Hypothalamus (tissue), 51 donors: ENCODE measurements at regions not wholly inside any gene's neighbourhood (a gene's known extent, or its start where the extent isn't known, plus 50 kb on each side); places are given as distances from the start of the nearest gene placed in this dataset.

Source experiments
- DNase-seq, 51 donors: peaks; one replicate each; lab custom pipeline; 2025; lab: John Stamatoyannopoulos, UW

DNA sequence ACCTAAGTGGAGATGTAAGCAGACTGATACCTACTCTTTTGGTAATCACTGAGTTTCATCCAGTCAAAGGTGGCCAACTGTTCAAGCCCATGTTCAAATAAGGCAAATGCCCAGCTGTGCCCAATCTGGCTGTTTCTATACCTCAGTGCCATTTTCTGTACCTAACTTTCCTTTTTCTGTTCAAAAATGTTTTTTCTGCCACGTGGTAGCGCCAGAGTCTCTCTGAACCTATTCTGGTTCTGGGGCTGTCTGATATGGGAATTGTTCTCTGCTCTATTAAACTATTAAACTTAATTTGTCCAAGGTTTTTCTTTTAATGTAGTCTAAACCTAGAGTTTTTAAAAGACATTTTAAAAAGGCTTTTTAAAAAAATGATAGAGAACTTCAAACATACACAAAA, 391.2 kb downstream of the NOVA1 start:
- DNase-seq: no peak

DNA sequence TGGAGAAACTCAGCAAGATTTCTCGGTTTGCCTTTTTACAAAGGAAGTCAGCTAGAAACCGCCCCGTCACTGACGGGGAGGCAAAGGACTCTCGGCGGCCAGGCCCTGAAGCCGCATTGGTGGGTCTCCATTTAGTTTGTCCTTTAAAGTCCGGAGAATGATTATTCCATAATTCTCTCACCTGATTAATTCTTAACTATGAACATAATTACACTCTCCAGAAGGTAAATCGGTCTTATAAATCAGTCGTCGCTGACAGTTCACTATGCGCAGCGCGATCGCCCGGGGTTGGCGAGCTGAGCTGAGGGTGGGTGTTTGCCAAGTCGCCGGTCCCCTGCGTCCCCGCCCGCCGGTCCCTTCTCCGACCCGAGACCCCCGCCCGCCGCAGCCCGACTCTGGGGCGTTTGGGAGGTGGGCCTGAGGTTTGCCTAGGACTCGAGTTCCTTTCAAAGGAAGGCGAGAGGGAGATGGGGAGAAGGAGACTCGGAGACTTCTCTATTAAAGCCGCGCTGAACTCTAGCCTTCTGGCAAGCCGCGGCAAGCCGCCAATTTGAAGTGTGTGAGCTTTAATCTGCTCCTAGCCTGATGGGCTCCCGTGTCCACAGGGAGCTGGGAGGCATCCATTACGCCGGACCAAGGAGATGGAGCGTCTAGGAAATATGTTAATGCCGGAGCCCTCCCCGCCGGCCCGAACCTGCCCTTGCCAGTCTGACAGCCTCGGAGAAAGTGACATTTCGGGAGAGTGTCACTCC, 392.9 kb downstream of the NOVA1 start:
- peak in 44 of 51 donors; percentile 1 to 65 (median 32) for DNase-seq

GRCh38 chr14:26204366-26204727, 393.5 kb downstream of the NOVA1 start:
- DNase-seq: no peak

- no peak for DNase-seq
These were observed 397.1 kb downstream of the NOVA1 start for GRCh38 chr14:26200687-26201086.

DNA sequence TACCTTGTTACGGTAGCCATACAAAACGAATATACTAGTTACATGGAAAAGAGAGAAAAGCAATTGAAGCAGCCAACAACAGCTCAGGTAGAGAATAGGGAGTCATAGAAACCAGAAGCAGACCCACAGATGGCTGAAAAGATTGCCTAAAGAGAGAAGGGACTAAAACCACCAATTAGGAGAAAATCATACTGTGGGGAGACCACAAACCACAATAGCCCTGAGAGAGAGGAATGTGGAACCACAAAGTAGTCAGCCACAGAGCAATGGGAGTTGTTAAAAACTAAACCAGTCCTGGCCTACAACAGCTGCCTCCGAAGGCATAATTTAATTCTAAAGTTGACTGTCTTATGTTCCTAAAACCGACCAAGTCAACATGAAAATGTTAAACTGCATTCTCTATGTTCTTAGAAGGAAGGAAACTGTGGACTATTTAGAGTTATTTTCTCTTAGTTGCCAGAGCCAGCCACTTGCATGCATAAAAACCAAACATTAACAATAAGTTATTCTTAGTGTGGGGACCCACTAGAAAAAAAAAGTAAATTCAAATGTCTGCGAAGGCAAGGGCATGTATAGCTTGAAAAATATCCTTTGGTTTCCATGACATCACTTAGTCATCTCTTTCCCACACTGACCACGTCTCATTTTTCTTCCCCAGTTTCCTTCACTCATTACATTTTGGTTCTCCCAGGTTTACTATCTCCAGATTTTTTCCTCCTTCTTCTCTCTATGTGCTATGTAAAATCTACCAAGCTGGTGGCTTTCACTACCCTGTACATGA, 398.1 kb downstream of the NOVA1 start:
- DNase-seq: no peak

DNA sequence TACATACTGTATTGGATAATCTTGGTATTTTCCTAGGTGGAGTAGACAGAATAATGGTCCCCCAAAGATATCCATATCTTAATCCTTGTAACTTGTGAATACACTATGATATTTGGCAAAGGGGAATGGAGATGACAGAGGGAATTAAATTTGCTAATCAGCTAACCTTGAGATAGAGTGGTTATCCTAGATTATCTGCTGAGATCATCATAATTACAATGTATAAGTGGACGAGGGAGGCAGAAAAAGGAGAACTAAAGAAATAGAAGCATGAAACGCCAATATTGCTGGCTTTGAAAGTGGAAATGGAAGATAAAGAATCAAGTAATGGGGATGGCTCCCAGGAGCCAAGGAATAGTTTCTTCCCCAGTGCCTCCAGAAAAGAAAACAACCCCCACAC, 398.7 kb downstream of the NOVA1 start:
- DNase-seq: no peak

DNA sequence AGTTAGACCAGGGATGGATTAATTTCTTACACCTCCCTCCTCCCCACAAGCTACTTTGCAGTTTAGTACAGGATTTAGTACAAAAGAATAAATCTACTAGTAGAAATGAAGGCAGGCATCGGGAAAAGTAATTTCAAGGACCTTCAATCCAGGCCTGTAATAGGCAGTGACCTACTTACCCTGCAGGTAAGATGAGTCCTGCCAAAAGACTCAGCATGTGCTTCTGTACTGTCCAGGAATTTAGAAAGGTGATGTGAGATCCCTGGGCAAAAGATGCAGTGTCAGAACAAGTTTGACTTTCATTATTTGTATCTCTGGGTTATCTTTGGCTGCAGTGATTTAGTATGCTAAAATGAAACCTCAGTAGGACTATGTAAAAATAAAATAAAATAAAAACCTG, 403.0 kb downstream of the NOVA1 start:
- DNase-seq: no peak

- DNase-seq: no peak
These were observed 406.2 kb downstream of the NOVA1 start for GRCh38 chr14:26191671-26192070.

DNA sequence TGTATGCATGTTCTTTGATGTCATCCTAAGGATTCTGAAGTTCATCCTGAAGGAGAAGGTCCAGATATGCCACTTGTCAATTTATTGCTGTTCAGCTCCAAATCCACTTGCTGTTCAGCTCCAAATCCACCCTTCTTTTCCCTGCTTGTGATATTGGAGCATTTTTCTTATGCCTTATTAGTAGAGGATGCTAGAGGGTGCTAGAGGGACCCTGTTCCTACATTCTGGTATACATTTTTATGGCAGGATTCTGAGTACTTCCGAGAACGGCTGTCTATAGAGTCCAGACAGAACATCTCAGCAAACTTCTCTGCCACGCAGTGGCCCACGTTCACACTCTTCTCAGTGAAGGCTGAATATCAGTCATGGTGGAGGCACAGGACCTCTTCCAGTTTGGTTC, 406.7 kb downstream of the NOVA1 start:
- DNase-seq: no peak

- DNase-seq: no peak
These were observed 407.2 kb downstream of the NOVA1 start for GRCh38 chr14:26190646-26191045.

- DNase-seq: no peak
These were observed 409.7 kb downstream of the NOVA1 start for GRCh38 chr14:26187996-26188620.

DNA sequence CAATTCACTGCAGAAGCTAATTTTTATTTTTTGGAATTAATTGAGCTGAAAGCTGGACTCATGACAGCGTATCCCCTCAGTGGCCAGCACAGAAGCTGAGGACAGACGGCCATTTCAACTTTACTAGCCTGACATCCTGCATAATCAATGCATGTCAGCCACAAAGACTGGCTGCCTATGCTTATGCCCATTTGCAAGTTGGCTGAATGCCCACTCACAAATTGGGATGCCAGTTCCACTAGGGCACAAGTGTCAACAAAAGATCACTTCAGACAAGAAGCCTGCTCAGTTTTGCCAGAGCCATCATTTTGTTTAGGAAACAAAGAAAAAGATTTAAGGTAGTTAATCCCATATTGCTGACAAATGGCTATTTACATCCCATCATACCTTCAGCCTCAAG, 417.6 kb downstream of the NOVA1 start:
- peak in 18 of 51 donors; percentile 1 to 52 (median 20) for DNase-seq

- peak in 8 of 51 donors; percentile 1 to 18 (median 4) for DNase-seq
These were observed 422.2 kb downstream of the NOVA1 start for GRCh38 chr14:26175658-26176057.

DNA sequence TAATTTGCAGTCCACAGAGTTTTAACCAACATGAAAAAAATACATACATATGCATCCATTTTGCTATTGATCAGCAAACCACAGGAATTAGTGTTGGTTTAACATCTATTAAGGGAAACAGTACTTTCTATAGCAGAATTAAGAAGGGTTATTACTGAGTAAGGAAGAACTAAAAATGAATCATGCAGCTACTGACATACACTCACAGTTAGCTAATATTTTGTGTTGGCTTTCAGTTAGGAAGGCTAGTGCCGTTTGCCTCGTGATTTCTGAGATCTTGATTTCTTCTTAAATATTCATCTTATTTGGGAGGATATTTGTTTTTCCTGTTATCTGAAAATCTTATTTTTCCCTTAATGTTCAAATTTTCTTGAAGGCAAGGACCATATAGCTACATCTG, 423.4 kb downstream of the NOVA1 start:
- no peak for DNase-seq

DNA sequence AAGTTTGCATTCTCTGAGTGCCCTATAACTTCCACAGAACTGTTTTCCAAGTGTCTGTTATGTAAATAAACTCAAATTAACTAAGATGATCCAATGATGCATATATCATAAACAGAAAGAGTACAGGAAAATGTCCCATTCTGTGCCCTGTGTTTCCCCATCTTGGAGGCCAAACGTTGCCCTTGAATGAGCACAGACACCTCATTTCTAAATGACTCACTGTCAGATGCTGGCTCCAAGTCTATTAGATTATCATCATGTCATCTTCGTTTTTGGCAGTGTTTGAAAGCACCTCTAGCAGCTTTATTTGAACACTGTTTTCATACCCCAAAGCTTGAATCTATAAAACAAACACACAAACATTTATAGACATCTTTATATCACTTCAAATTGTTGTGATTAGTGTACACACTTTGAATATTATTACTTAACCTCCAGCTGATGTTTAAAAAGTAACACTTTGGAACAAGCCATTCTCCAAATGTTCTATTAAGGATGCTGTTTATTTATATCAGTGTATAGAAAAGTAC, 424.2 kb downstream of the NOVA1 start:
- DNase-seq: no peak

DNA sequence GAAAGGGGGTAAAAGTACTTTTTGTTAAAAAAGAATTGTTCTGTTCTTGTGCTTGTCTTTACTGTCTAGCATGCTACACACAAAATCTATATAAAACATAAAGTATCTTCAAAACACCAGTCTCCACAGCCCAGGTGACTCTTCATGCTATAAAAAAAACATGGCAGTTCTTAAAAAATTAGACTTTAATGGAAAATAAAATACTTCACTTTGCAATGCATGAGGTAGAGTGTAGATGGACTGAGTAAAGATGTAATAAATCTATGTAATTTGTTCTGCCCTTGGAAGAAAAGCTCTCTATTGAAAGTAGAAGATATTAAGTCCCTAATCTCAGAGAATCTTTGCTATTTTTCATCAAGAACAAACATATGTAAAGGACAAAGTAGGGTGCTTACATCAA, 425.4 kb downstream of the NOVA1 start:
- no peak for DNase-seq

- DNase-seq: no peak
These were observed 426.9 kb downstream of the NOVA1 start for GRCh38 chr14:26170885-26171284.

- peak in 3 of 51 donors; percentile 0 to 5 (median 4) for DNase-seq
These were observed 434.1 kb downstream of the NOVA1 start for GRCh38 chr14:26163761-26164160.

DNA sequence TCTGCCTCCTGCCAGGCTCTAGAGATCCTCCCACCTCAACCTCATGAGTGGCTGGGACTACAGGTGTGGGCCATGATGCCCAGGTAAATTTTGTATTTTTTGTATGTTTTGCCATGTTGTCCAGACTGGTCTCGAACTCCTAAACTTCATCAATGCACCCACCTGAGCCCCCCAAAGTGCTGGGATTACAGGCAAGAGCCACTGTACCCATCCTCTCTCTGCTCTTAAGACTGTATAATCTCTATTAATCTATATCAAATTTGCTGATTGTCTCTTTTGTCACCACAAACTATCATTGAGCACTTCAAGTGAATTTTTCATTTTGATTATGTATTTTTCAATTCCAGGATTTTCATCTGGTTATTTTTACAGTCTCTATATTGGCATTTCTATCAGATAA, 440.3 kb downstream of the NOVA1 start:
- DNase-seq: no peak

GRCh38 chr14:26143057-26143456, 454.8 kb downstream of the NOVA1 start:
- DNase-seq: no peak

DNA sequence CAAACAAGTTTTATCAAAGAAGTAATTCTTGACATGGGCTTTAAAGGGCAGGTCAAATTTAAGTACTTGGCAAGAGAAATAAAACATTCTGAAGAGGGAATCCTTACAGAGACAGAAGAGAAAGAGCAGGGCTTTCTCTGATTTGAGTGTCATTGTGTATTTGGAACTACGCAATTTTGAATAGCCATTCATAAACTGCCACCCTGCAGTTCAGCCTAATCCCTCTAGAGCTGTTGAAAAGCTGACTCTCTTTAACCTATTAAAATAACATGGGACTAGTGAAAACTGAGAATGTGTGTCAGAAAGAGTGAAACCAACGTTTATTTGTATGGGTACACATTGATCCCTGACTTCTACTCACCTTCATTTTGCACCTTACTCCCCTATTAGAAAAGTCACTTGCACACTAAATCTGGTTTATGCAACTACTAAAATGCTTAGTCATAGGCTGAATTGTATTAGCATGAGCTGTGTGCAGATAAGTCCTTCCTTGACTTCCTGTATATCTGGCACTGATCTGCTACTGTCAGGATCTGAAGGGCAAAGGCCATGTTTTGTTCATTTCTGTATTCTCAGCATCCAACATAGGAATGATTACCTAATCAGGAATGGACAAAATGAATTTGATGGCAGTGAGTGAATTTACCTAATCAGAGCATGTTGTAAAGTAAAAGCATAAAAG, 458.9 kb downstream of the NOVA1 start:
- no peak for DNase-seq
